HCT116 (cell line): ENCODE measurements at regions not wholly inside any gene's neighbourhood (a gene's known extent, or its start where the extent isn't known, plus 50 kb on each side); places are given as distances from the start of the nearest gene placed in this dataset.

Experiments
- EGR1 ChIP-seq: IDR thresholded peaks from 2 replicates; pipeline ENCODE4 v1.6.1; 2012; ENCODE audit warnings: low read depth
- POLR2AphosphoS5 ChIP-seq: IDR thresholded peaks from 2 replicates; pipeline ENCODE4 v1.6.1; 2011; ENCODE audit warnings: mild to moderate bottlenecking, low read depth, low read length, moderate library complexity
- TCF7L2 ChIP-seq: IDR thresholded peaks from 2 replicates; pipeline ENCODE4 v1.7.0; 2011; ENCODE audit warnings: borderline replicate concordance, inconsistent platforms; ENCODE audit not compliant: insufficient read depth, insufficient read length; ENCODE audit errors: extremely low read depth
- TF ChIP-seq, protein P1 (sequence below), 3 experiments: fragments of 200-600 bp in 1 of 3; sonication (generic) in 1 of 3; IDR thresholded peaks in 2 of 3; conservative IDR thresholded peaks in 1 of 3; 2 replicates each; pipeline ENCODE4 v1.5.1; 2012 to 2017; ENCODE audit warnings: low read depth in 2 of 3, low read length in 2 of 3, antibody characterized with exemption in 1 of 3, borderline replicate concordance in 1 of 3, control low read depth in 1 of 3, mild to moderate bottlenecking in 1 of 3, mixed read lengths in 1 of 3, mixed run types in 1 of 3, moderate library complexity in 1 of 3; ENCODE audit not compliant: insufficient read depth in 1 of 3

- TF ChIP-seq, protein P1, sequence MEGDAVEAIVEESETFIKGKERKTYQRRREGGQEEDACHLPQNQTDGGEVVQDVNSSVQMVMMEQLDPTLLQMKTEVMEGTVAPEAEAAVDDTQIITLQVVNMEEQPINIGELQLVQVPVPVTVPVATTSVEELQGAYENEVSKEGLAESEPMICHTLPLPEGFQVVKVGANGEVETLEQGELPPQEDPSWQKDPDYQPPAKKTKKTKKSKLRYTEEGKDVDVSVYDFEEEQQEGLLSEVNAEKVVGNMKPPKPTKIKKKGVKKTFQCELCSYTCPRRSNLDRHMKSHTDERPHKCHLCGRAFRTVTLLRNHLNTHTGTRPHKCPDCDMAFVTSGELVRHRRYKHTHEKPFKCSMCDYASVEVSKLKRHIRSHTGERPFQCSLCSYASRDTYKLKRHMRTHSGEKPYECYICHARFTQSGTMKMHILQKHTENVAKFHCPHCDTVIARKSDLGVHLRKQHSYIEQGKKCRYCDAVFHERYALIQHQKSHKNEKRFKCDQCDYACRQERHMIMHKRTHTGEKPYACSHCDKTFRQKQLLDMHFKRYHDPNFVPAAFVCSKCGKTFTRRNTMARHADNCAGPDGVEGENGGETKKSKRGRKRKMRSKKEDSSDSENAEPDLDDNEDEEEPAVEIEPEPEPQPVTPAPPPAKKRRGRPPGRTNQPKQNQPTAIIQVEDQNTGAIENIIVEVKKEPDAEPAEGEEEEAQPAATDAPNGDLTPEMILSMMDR (IDR thresholded peaks at IDR 0.05 in 2 of 3, conservative IDR thresholded peaks at IDR 0.05 in 1 of 3; ENCODE audit: borderline replicate concordance in 1 of 3, insufficient read depth in 1 of 3, low read depth in 2 of 3, low read length in 2 of 3): no peak
- no peak for TF ChIP-seq POLR2AphosphoS5
- TF ChIP-seq EGR1: no peak
- no peak for TF ChIP-seq TCF7L2
Measured at GRCh38 chr21:23531444-23531843, 2075.8 kb downstream of the MRPL39 start.
